ENCODE measurements at regions not wholly inside any gene's neighbourhood (a gene's known extent, or its start where the extent isn't known, plus 50 kb on each side); places are given as distances from the start of the nearest gene placed in this dataset.

GRCh38 chr4:43357252-43357974 is 464.9 kb downstream of the GRXCR1 start:
- TF ChIP-seq CTCF (IDR thresholded peaks at IDR 0.05) (no peak), POLR2A (IDR thresholded peaks at IDR 0.05) (no peak), EP300 (IDR thresholded peaks at IDR 0.05) (no peak), POLR2AphosphoS5 (IDR thresholded peaks at IDR 0.05) (no peak)

All from sigmoid colon (tissue), 4 donors.